Hepatocyte (in vitro differentiated cells): ENCODE measurements at regions not wholly inside any gene's neighbourhood (a gene's known extent, or its start where the extent isn't known, plus 50 kb on each side); places are given as distances from the start of the nearest gene placed in this dataset.

Experiments
- DNase-seq: peaks from one replicate; pipeline ENCODE4 v3.0.0-alpha.2; 2016; ENCODE audit warnings: low spot score
- H2AFZ ChIP-seq: fragments of 200-600 bp; sonication (generic); 2 replicates; pipeline ENCODE4 v1.6.0; 2016; ENCODE audit warnings: antibody characterized with exemption, mild to moderate bottlenecking
- H3K27ac ChIP-seq: fragments of 200-600 bp; sonication (generic); 2 replicates; pipeline ENCODE4 v1.5.1; 2016; ENCODE audit warnings: mild to moderate bottlenecking
- H3K27me3 ChIP-seq: fragments of 200-600 bp; sonication (generic); 2 replicates; pipeline ENCODE4 v1.6.1; 2016
- H3K36me3 ChIP-seq: fragments of 200-600 bp; sonication (generic); replicated peaks from 2 replicates; pipeline ENCODE4 v1.5.1; 2016; ENCODE audit warnings: low read depth; ENCODE audit not compliant: insufficient read depth
- H3K4me1 ChIP-seq: fragments of 200-600 bp; sonication (generic); 2 replicates; pipeline ENCODE4 v1.5.1; 2016; ENCODE audit warnings: mild to moderate bottlenecking, moderate library complexity; ENCODE audit not compliant: insufficient read depth
- H3K4me2 ChIP-seq: fragments of 200-600 bp; sonication (generic); 2 replicates; pipeline ENCODE4 v1.6.0; 2016
- H3K4me3 ChIP-seq: fragments of 200-600 bp; sonication (generic); 2 replicates; pipeline ENCODE4 v1.5.1; 2016; ENCODE audit warnings: mild to moderate bottlenecking
- H3K79me2 ChIP-seq: fragments of 200-600 bp; sonication (generic); 2 replicates; pipeline ENCODE4 v1.6.0; 2017; ENCODE audit warnings: mild to moderate bottlenecking
- H3K9me2 ChIP-seq: fragments of 200-600 bp; sonication (generic); replicated peaks from 2 replicates; pipeline ENCODE4 v1.6.0; 2017; ENCODE audit warnings: mild to moderate bottlenecking; ENCODE audit not compliant: insufficient read depth
- H3K9me3 ChIP-seq: fragments of 200-600 bp; sonication (generic); 2 replicates; pipeline ENCODE4 v1.5.1; 2016; ENCODE audit warnings: low read depth, mild to moderate bottlenecking
- H4K20me1 ChIP-seq: fragments of 200-600 bp; sonication (generic); 2 replicates; pipeline ENCODE4 v1.6.0; 2016; ENCODE audit warnings: mild to moderate bottlenecking; ENCODE audit not compliant: insufficient read depth, poor library complexity, severe bottlenecking
- CTCF ChIP-seq: fragments of 200-600 bp; sonication (generic); IDR thresholded peaks from 2 replicates; pipeline ENCODE4 v1.5.1; 2016; ENCODE audit warnings: antibody characterized with exemption, mild to moderate bottlenecking; ENCODE audit not compliant: poor library complexity
- EZH2 ChIP-seq: fragments of 200-600 bp; sonication (generic); IDR thresholded peaks from 2 replicates; pipeline ENCODE4 v1.6.1; 2016; ENCODE audit warnings: antibody characterized with exemption, mild to moderate bottlenecking, borderline replicate concordance
- EZH2phosphoT487 ChIP-seq: fragments of 200-600 bp; sonication (generic); IDR thresholded peaks from one replicate; pipeline ENCODE4 v1.6.1; 2018; ENCODE audit warnings: antibody characterized with exemption, mild to moderate bottlenecking, low read depth, moderate library complexity; ENCODE audit not compliant: unreplicated experiment, severe bottlenecking
- WGBS: methylation state at CpG from one replicate; pipeline ENCODE4 v1.1.6; 2016; ENCODE audit warnings: low lambda C conversion rate; ENCODE audit errors: missing lambda C conversion rate; 5-methylcytosine and 5-hydroxymethylcytosine counted together

DNA sequence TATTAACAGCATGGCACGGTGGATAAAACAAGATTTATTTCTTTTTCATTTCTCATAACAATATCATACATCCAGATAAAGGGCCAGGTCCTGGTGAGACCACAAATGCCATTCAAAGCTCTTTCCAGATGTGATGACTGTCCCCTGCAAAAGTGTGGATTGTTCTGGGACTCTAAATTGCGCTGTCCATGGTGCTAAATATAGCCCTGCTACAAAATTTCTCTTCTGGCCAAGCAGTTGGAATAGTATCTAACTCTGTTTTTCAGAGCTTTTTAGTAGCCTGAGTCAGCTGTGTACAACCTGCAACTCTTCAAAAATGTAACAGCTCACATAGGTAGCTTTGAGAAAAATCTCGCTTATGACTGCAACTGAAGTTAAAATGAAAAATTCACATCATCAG lies 115.8 kb downstream of the MANEA start:
- Histone ChIP-seq H3K9me2 (no peaks in the 10 kb centered on the region), H3K4me1 (no peaks in the 10 kb centered on the region), H4K20me1 (no peaks in the 10 kb centered on the region), H3K79me2 (no peaks in the 10 kb centered on the region), H3K4me3 (no peak overlapping the region), H3K4me2 (no peak overlapping the region), H3K27ac (no peak overlapping the region), H3K36me3 (no peaks in the 10 kb centered on the region), H3K9me3 (no peaks in the 10 kb centered on the region), H2AFZ (no peak overlapping the region), H3K27me3 (no peaks in the 10 kb centered on the region)
- peak; percentile 21 for DNase-seq
- TF ChIP-seq CTCF (no peak), EZH2phosphoT487 (no peak), EZH2 (no peak)
- 71% methylated on average over 3 of the region's 3 CpGs for WGBS

GRCh38 chr6:95698271-95698670 lies 120.9 kb downstream of the MANEA start:
- H3K9me2 ChIP-seq, result no peaks in the 10 kb centered on the region
- 0% methylated on average over 1 of the region's 1 CpG for WGBS
- no peak overlapping the region for H2AFZ ChIP-seq
- no peak overlapping the region for H3K27ac ChIP-seq
- no peak for DNase-seq
- no peak overlapping the region for H3K4me2 ChIP-seq
- no peaks in the 10 kb centered on the region for H3K36me3 ChIP-seq
- H3K4me1 ChIP-seq, result no peaks in the 10 kb centered on the region
- no peaks in the 10 kb centered on the region for H3K27me3 ChIP-seq
- TF ChIP-seq EZH2phosphoT487 (no peak), CTCF (no peak)
- no peak overlapping the region for H3K4me3 ChIP-seq
- no peaks in the 10 kb centered on the region for H3K79me2 ChIP-seq
- no peaks in the 10 kb centered on the region for H3K9me3 ChIP-seq
- H4K20me1 ChIP-seq, result no peaks in the 10 kb centered on the region

DNA sequence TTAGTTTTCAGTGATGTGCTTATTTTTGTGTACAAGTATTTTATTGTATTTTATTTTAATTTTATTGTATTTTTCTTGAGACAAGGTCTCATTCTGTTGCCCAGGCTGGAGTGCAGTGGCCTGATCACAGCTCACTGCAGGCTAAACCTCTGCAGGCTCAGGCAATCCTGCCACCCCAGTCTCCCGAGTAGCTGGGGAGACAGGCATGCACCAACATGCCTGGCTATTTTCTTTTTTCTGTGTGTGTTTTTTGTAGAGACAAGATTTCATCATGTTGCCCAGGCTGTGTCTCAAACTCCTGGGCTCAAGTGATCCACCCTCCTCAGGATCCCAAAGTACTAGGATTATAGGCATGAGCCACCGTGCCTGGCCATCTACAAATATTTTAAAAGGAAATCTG lies 146.3 kb downstream of the MANEA start:
- H4K20me1 ChIP-seq, result no peaks in the 10 kb centered on the region
- H3K4me2 ChIP-seq, result no peak overlapping the region
- TF ChIP-seq EZH2 (no peak), CTCF (no peak), EZH2phosphoT487 (no peak)
- no peaks in the 10 kb centered on the region for H3K9me3 ChIP-seq
- H3K79me2 ChIP-seq, result no peaks in the 10 kb centered on the region
- no peak for DNase-seq
- no peaks in the 10 kb centered on the region for H3K9me2 ChIP-seq
- no peaks in the 10 kb centered on the region for H3K36me3 ChIP-seq
- H3K27ac ChIP-seq, result no peak overlapping the region
- 57% methylated on average over 2 of the region's 2 CpGs for WGBS
- no peaks in the 10 kb centered on the region for H3K4me1 ChIP-seq
- H3K4me3 ChIP-seq, result no peak overlapping the region
- no peaks in the 10 kb centered on the region for H3K27me3 ChIP-seq
- no peak overlapping the region for H2AFZ ChIP-seq

DNA sequence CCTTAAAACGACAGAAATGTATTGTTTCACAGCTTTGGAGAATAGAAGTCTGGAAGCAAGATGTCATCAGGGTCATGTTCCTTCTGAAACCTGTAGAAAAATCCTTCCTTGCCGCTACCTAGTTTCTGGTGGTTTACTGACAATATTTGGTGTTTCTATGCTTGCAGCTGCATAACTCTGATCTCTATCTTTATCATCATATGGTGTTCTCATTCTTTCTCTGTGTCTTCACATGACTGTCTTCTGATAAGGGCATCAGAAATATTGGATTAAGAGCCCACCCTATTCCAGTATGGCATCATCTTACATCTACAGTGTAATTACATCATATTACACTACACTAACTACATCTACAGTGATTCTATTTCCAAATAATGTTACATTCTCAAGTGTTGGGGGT lies 148.0 kb downstream of the MANEA start:
- no peaks in the 10 kb centered on the region for H3K4me1 ChIP-seq
- no peaks in the 10 kb centered on the region for H3K36me3 ChIP-seq
- no peak overlapping the region for H3K4me3 ChIP-seq
- WGBS, result 73% methylated on average over 2 of the region's 2 CpGs
- TF ChIP-seq CTCF (no peak), EZH2phosphoT487 (no peak), EZH2 (no peak)
- H3K9me2 ChIP-seq, result no peaks in the 10 kb centered on the region
- no peak overlapping the region for H2AFZ ChIP-seq
- DNase-seq, result no peak
- no peaks in the 10 kb centered on the region for H3K27me3 ChIP-seq
- H3K79me2 ChIP-seq, result no peaks in the 10 kb centered on the region
- no peaks in the 10 kb centered on the region for H4K20me1 ChIP-seq
- no peaks in the 10 kb centered on the region for H3K9me3 ChIP-seq
- H3K27ac ChIP-seq, result no peak overlapping the region
- H3K4me2 ChIP-seq, result no peak overlapping the region
